Endometrium (tissue), 2 donors: ENCODE measurements at regions not wholly inside any gene's neighbourhood (a gene's known extent, or its start where the extent isn't known, plus 50 kb on each side); places are given as distances from the start of the nearest gene placed in this dataset.

Experiments
- FAIRE-seq: peaks from 2 replicates; lab custom pipeline; 2012; peaks lifted over from hg19 to GRCh38; lab: Jason Lieb, UNC
- donor health status: control.
- donor health status: control.

DNA sequence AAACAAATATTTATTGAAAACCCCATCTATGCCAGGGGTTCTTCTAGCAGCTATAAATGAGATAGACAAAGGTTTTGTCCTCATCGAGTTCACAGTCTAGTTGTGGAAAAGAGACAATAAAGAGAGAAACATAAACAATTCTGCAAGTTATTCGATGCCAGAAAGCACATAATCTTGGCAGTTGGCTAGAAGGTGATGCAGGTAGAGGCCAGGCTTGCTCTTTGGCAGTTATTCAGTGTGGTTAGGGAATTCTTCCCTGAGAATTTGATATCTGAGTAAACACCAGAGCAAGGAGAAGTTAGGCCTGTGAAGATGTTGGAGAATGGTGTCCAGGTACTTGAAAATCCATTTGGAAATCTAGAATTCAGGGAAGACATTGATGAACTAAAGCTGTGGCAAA lies 547.4 kb downstream of the SLC4A3 start:
- FAIRE-seq = no peak

DNA sequence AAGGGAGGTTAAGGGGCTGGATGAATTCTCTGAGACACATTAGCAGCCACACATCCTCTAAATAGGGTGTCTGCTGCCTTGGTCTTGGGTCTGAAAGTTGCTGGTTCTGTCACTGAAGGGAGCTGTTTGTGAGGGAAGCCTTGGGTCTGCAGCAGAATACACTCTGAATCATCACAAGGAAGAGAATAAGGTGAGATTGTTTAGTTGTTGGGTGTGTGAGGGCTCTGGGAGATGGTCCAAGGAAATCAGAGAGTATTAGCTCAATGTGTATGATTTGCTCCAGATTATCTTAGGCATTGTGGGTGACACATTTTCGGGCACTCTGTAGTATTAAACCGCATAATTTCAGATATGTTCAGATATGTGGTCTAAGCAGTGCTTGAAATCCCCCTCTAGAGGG lies 548.5 kb downstream of the SLC4A3 start:
- FAIRE-seq = no peak

DNA sequence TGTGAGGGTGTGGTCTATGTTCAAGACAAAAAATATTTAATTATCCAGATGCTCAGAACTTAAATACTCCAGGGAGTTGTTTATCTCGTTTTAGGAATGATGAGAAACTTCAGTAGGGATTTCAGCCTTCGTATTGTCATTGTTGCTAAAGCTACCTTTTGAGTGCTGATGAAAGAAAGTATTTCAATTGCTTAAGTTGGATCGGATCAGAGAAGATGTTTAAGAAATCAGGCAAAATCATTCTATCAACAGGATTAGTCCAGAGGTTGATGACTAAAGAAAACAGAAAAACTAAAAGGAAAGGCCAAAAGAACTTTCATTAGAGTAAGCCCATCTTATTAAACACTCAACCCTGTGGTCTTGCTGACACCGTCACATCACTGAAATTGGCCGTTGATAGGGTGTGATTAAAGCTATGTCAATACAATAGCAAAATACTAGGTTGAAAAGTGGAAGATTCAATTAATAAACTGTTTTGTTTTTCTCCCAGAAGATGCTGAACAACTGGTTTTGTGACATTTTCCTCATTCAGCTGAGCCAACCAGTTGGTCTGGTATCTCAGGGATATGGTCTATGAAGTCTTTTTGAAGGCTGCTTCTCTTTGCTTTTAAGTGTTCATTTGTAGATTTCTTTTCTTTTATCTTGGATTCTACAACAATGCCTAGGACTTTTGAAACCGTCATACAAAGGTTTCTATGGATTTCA lies 551.7 kb downstream of the SLC4A3 start:
- FAIRE-seq = no peak

DNA sequence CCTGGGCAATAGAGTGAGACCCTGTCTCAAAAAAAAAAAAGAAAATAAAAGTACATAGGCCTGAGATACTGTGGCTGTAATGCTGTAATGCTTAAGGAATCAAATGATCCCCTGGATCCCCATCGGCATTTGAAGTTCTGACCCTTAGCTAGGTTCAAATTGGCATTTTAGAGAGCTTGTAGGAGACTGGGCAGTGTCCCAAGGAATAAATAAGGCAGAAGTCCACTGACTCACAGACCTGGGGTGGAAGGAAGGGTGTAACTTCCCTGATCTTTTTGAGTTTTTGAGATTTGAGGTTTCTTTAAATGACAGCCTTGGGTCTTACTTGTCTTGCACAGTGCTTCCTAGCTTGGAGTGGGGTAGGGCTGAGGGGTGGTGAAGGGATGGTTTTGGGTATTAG lies 553.7 kb downstream of the SLC4A3 start:
- FAIRE-seq = no peak

DNA sequence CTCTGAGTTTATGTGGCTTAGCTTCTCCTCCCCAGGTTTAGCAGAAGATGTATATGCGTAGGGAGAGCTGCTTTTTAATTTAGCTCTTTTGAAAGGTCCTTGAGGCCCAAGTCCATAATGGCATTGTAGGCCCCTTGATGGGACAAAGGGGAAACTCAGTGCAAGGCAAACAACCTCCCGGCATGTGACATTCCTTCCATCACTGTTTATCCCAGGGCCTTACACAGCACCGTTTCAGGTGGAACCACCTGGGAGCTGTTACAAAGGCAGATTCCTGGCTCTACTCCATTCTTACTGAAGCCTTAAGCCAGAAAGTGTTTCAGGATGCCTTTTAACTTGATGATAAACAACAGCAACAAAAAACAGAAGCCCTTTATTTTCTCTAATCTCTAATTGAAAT lies 555.4 kb downstream of the SLC4A3 start:
- no peak for FAIRE-seq

DNA sequence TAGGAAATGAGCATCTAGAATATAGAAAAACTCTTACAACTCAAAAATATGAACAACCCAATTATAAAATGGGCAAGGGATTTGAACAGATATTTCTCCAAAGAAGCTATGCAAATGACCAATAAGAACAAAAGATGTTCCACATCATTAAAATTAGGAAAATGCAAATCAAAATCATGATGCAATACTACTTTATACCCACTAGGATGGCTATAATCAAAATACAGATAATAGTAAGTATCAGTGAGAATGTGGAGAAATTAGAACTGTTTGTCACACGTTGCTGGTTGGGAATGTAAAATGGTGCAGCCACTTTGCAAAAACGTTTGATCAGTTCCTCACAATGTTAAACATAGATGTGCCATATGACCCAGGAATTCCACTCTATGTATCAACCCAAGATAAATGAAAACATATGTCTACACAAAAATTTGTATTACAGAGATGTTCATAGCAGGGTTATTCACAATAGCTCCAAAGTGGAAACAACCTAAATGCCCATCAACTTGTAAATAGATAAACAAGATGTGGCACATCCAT lies 558.4 kb downstream of the SLC4A3 start:
- FAIRE-seq = no peak

DNA sequence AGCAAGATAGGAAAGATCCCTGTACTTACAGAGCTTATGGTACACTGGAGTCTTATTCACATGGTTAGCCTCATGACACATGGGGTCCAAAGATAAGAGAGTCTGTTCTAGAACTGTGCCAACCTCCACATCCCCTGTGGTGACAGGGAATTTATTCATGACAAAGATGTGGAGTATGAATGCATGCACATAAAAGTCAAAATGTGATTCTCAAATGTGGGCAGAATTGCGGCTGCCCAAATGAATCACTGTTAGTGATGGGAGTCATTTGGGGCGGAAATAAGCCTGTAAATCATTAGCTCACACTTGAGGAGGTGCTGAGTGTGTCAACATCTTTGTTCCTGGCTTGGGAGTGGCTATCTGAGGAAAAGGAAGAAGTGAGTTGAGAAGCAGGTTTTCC lies 560.6 kb downstream of the SLC4A3 start:
- FAIRE-seq = no peak

DNA sequence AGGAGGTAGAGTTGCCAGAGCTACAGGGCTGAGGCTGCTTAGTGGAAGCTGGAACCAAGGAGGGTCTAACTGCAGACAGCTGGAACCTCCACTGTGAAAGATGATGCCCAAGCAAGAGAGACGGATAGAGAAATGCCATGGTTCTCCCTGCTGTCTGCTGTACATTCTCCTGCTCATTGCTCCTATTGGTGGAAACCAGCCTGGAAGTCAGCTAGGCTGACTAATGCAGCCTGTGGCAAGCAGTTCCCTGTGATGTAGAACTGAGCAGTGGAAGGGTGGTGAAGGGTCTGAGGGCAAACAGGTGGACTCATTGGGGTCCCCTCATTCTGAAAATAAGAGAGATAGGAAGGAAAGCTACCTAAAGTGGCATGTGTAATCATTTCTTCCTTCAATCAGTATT lies 563.6 kb downstream of the SLC4A3 start:
- no peak for FAIRE-seq

DNA sequence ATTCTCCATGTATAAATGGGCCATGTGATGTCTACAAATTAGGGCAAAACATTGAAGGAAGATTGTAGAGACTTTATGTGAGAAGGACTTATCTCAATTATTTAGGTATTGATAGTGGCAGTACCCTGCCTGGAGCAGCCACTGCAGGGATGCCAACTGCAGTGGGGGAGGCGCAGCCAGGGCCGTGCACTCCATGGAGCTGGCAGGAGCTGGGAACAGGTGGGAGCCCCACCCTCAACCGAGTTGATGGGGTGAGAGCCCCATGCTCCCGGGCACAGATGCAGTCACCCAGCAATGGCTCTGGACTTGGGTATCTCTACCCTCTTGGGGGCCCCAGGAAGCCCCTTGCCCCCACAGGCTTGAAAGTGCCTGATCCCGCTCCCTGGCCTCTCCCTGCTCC lies 564.3 kb downstream of the SLC4A3 start:
- no peak for FAIRE-seq

DNA sequence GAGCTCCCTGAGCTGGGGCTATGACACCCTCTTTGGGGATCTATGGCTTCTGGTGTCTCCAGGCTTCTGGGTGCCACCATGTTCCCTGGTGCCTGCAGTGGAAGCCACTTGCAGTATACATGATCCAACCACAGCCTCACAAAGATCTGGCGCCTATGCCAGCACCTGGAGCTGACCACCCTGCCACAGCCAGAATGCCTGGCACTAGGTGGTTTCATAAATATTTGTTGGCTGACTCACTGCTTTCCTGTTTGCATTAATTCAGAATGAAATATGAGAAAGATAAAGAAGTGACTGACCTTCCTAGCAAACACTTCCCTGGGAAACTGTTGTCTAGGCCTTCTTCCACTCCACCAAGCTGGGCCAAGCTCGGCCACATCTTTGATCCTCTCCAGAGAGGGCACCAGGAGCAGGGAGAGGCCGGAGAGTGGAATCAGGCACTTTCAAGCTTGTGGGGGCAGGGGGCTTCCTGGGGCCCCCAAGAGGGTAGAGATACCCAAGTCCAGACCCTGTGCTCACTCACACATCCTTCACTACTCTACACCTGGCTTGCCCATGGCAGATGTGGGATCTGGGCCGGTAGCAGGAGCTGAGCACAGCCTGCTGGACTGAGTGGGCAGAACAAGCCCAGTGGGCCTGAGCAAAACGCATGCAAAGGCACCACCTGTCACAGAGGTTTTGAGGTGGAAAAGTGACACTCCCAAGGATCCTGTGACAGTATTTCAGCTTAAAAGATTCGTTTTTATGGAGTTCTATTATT lies 565.7 kb downstream of the SLC4A3 start:
- no peak for FAIRE-seq

DNA sequence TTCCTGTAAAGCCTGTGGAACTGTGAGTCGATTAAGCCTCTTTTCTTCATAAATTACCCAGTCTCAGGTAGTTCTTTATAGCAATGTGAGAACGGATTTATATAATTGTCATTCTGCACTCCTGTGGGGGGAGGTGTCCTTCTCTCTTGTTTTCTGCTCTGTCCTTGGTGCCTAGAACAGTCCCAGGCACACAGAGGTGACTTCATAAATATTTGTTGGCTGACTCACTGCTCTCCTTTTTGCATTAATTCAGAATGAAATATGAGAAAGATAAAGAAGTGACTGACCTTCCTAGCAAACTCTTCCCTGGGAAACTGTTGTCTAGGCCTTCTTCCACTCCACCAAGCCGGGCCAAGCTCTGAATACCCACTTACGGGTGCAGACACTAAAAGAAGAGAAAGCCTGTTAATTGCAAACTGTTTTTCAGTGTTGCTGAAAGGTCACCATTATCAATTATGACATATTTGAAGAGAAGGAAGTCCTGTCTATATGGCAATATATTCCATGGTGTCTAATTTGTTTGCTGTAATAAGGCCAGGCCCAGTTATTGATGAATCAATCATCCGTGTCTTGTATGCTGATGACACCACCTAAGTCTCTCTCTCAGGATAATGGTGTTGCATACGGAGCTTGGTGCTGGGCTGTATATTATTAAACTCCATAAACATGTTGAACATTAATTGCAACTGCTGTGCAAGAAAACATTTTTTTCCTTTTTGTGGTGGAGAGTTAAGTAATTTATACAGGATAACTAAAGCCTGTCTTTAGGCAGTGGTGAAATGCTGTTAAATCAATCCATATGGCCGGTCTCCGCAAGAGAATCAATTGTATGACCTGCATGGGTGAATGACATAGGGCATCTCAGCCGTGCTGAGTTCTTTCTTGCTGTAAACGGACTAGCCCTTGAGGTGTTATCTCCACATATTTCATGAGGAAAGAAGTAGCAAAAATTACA lies 567.5 kb downstream of the SLC4A3 start:
- FAIRE-seq = no peak

DNA sequence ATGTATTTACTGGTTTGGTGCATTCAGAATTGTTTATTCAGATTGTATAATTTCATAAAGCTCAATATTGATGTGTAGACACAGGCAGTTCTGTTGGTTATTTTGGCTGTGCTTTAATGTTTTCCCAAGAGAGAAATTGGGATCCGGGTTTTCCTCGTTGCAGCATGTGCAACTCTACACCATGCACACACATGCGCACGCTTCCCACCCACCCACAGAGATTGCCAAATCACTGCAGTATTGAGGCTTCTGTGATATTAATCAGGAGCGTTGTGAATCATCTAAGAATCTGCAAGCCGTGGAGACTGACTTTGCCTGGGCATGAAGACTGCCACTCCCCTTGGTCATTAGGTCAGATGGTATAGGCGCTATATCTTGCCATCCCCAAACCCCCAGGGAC lies 571.5 kb downstream of the SLC4A3 start:
- FAIRE-seq = no peak

DNA sequence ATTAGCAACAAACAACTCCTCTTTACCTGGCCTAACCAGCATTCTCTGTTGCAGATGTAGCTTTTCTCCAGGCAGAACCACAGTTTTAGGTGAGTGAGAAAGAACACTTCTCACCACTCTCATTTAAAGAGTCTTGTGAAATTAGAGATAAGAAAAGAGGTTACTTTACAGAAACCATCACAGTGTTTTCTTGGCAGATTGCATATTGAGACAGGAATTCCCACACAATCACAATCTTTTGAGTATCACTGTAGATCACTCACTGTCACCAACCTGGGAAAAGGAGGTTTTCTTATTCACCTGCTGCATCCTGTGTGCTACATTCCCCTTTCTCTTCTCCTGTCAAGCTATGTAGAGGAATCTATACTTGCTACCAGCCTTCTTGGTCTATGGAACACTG lies 574.6 kb downstream of the SLC4A3 start:
- no peak for FAIRE-seq

DNA sequence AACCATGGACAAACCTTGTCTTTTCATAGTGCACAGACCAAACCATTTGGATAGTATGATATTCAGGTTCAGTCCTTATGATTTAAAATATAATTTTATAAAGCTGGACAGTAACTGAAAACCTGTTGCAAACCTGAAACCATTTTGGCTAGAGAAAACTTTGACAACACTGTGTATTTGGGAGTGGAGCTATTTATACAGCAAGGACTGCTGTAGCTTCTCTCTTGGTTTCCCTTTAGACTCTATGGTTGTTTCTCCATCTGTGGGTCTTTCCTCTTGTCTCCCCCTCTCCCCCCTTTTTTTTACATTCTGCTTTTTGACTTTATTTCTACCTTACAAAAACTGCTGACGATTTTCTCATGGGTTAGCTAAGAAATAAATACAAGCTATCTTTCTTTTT lies 581.7 kb downstream of the SLC4A3 start:
- FAIRE-seq = no peak

DNA sequence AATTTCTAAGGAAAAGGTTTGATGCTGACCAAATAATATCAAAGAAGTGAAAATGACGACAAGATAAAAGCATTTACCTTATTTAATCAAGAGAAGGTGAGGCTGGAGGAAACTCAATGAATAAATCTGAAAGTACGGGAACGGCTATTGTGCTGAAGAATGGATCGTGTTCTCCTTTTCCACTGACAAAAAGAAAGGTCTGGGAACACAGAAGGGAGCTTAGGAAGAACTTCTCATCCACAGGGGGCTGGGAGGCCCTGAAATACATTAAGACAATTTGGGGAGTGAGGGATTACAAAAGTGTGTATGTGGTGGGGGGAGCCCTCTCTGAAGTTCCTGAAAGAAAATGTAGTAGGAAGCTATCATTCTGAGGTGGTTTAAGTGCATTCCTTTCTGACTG lies 582.3 kb downstream of the SLC4A3 start:
- FAIRE-seq = no peak

DNA sequence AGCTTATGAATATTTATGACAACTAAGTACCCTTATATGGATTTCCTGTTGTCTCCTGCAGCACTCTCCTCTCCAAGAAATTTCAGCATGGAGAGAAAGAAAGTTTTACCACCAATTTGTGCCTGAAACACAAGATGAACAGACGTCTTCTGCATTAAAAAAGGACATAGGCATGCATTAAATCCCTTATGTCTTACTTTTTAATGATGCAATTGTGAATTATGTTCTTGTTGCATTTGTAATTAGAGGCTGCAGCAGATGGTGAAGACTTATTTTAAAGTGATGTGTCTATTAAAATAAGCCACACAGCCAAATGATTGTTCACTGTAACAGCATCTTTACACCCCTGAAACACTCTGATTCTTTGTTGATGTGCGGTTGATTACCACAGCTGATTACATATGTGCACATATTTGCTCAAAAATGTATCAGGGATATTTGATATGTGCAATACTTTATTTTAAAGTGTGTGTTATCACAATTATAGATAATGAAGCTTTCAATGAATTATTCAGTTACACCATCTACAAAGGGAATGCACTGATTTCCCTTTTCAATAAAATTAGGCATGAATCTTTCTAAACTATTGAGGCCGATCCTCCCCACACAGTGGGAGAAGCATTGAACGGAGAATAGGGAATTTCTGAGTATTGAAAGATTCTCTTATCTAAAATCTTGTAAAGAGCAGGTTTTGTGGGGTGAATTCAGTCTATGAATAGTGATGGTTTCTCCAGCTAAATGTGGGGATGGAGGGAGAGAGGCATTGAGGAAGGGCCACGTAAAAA lies 585.1 kb downstream of the SLC4A3 start:
- FAIRE-seq = no peak

DNA sequence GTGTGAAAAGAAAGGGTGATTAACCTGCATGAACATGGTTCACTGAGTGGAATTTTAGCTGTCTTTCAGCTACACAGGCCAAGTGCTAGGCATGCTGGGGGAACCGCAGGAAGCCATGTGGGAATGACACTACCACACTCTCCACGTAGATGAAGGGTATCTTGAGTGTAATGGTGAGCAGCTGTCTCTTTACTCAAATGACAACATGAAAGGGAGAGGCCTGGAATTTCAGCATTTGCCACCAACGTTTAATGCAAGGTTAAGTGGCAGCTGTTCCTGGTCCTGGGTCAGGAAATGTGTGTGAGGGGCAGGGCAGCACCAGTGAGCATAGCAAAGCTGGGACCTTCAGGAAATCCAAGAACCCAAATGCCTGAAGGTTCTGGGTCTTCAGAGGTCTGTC lies 588.4 kb downstream of the SLC4A3 start:
- no peak for FAIRE-seq

DNA sequence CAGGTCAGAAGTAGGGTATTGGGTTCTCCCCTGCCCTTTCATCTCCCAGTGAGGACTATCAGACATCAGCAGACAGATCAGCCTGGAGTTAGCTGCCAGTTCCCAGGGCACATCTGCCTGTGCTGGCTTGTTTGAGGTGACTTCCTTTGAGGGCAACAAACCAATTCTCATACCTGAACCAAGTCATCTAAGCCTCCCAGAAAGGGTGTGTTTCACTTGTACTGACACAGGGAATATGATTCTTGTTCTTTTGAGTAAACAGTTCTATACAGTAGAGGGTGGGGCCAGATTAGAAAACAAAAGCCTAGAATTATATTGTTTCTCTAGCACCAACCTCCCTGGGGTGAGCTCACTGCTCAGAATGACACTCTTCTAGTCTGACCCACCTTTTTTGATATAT lies 591.9 kb downstream of the SLC4A3 start:
- FAIRE-seq = no peak

DNA sequence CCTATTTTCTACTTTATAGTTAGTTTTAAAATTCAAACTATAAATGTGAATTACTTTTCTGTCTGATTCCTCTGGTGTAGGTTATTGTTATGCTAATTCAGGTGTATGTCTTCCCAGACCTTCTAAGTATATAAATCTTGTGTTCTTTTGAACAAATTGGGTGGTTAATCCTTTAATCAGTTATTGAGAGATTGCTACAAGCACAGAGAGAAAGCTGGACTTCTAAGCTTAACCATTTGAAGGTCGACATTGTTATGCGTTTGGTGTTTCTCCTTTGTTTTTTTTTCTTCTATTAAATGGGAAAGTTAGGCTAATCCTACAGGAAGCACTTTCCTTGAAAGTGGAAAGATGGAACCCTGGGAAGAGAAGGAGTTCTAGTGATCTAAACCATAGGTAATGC lies 592.6 kb downstream of the SLC4A3 start:
- no peak for FAIRE-seq

DNA sequence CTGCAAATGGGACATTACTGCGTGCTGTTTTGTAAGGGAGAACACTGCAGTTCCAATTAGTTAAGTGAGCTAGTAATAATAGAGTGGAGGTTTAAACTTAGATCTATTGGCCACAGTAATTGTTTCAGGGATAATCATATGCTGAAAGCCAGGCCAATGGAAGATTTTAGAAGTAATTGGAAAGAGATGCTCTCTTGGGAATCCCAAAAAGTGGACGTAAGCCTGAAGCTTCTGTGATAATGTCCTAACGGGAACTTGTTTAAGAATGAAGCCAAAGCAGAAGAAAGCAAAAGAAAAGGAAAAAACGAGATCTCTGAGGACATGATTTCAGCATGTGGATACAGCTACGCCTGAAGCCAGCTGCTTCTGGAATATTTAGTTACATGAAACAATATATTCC lies 594.6 kb downstream of the SLC4A3 start:
- no peak for FAIRE-seq

DNA sequence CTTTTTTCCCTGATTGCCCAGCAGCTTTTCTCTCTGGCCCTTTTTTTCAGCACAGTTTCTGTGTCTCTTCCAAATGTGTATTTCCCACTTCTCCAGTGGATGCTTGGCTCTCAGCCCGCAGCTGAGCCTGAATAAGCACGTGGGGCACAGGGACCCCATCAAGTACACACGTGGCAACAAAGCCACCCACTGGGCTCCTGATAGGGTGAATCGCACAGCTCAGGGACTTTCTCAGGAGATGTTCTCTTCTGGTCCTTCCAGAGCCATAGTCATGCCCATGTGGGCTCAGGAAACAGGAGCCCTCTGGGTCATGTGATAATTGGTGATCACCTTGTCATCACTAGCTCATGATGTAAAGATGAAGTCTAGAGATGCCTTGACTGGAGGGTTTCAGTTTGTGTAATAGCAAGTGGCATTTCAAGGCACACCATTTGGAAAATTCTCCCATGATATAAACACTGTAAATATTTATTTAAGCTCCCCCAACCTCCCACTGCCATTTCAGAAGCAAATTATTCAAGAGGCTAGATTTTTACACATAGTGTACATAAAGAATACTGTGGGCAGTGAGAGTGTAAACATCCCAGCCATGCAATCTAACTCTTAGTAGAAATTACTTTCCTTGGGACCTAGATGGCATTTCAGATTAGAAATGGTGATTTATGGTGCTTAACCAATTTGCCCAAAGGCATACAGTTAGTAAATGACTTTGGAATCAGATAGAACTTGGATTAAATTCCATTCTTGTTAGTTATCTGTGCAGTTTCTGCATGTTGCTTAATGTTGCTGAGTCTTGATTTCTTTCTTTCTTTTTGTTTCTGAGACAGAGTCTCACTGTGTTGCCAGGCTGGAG lies 597.5 kb downstream of the SLC4A3 start:
- FAIRE-seq = no peak
